ENCODE measurements at regions not wholly inside any gene's neighbourhood (a gene's known extent, or its start where the extent isn't known, plus 50 kb on each side); places are given as distances from the start of the nearest gene placed in this dataset.

GRCh38 chr5:9927106-9927505, 297.0 kb upstream of the TAS2R1 start:
- POLR2A ChIA-PET = no interaction called here
- peak overlapping the region; percentile 18; the same call in 1 of the 3 replicates for H3K4me2 ChIP-seq
- 61% methylated on average over 1 of the region's 1 CpG for WGBS (ENCODE audit: missing lambda C conversion rate)
- H3K4me1 ChIP-seq = 0 out of 3 replicates have a peak, but pooled peaks cover 7% of the 10 kb centered on the region
- H3K27ac ChIP-seq = no peak overlapping the region
- peaks cover 14% of the 10 kb centered on the region; the same call in 1 of the 3 replicates for H3K9me3 ChIP-seq
- CTCF ChIA-PET = no interaction called here
- DNase-seq (ENCODE audit: low read depth in 1 of 2, low spot score in 1 of 2) (no peak), FAIRE-seq (no peak), ATAC-seq (no peak)
- TF ChIP-seq FOSB (CRISPR knock-in tag; IDR thresholded peaks at IDR 0.05) (no peak), MAFK (IDR thresholded peaks at IDR 0.05; ENCODE audit: partially characterized antibody) (peak; percentile 92), HMGXB4 (CRISPR knock-in tag; IDR thresholded peaks at IDR 0.05; ENCODE audit: borderline replicate concordance) (no peak)
- no peak overlapping the region for H3K4me3 ChIP-seq

GRCh38 chr5:9924614-9925013, 294.5 kb upstream of the TAS2R1 start:
- FAIRE-seq (no peak), ATAC-seq (peak; percentile 91 to 97), DNase-seq (ENCODE audit: low read depth in 1 of 2, low spot score in 1 of 2) (peak; percentile 29 to 73)
- TF ChIP-seq CEBPB (IDR thresholded peaks at IDR 0.05) (peak; percentile 44 to 87; a peak in 2 of 4 replicates), MAX (IDR thresholded peaks at IDR 0.05) (peak; percentile 70), JUNB (IDR thresholded peaks at IDR 0.05) (peak; percentile 60), FOSL2 (IDR thresholded peaks at IDR 0.05) (no peak), FOSL2 (CRISPR knock-in tag; IDR thresholded peaks at IDR 0.05) (peak; percentile 80), HES2 (IDR thresholded peaks at IDR 0.05) (peak; percentile 10; the same call in 1 of the 2 replicates), E2F6 (IDR thresholded peaks at IDR 0.05; ENCODE audit: borderline replicate concordance, low read depth) (no peak)
- H3K4me1 ChIP-seq = 0 out of 3 replicates have a peak, but pooled peaks cover 7% of the 10 kb centered on the region
- H3K27ac ChIP-seq = peak overlapping the region; percentile 43 to 73; a peak in 3 of 6 replicates
- ChIA-PET POLR2A (no interaction called here), CTCF (interaction anchor here (0.6 kb wide), 1 partner anchor 946 kb away, joined by 3 read pairs; no protein-coding TSS in a partner anchor)
- H3K9me3 ChIP-seq = peaks cover 14% of the 10 kb centered on the region; the same call in 1 of the 3 replicates
- H3K4me3 ChIP-seq = no peak overlapping the region
- 3% methylated on average over 2 of the region's 2 CpGs for WGBS (ENCODE audit: missing lambda C conversion rate)
- peak overlapping the region; percentile 34; the same call in 1 of the 3 replicates for H3K4me2 ChIP-seq

- peaks cover 14% of the 10 kb centered on the region; the same call in 1 of the 3 replicates for H3K9me3 ChIP-seq
- ATAC-seq (no peak), DNase-seq (ENCODE audit: low read depth in 1 of 2, low spot score in 1 of 2) (peak in 1 of 2 experiments; percentile 13), FAIRE-seq (no peak)
- 0 out of 3 replicates have a peak, but pooled peaks cover 7% of the 10 kb centered on the region for H3K4me1 ChIP-seq
- TF ChIP-seq JUNB (IDR thresholded peaks at IDR 0.05) (no peak), CTCF (IDR thresholded peaks at IDR 0.05) (0 out of 3 replicates have a peak, but pooled peaks have one; percentile 10), SREBF2 (IDR thresholded peaks at IDR 0.05) (no peak), NFE2L2 (conservative IDR thresholded peaks at IDR 0.05; ENCODE audit: low read length) (no peak), MYC (IDR thresholded peaks at IDR 0.05; ENCODE audit: borderline replicate concordance, low read length) (no peak)
- no peak overlapping the region for H3K4me2 ChIP-seq
- ChIA-PET POLR2A (no interaction called here), CTCF (no interaction called here)
- no peak overlapping the region for H3K27ac ChIP-seq
- H3K4me3 ChIP-seq = no peak overlapping the region
These were observed 292.6 kb upstream of the TAS2R1 start for GRCh38 chr5:9922719-9923118.

GRCh38 chr5:9920697-9921096, 290.5 kb upstream of the TAS2R1 start:
- FAIRE-seq (no peak), ATAC-seq (peak in 1 of 2 experiments; percentile 71; a peak in 4 of 6 replicates), DNase-seq (ENCODE audit: low read depth in 1 of 2, low spot score in 1 of 2) (no peak)
- Histone ChIP-seq H3K4me2 (no peak overlapping the region), H3K4me1 (0 out of 3 replicates have a peak, but pooled peaks cover 3% of the 10 kb centered on the region), H3K27ac (no peak overlapping the region), H3K9me3 (peaks cover 14% of the 10 kb centered on the region; the same call in 1 of the 3 replicates), H3K4me3 (no peak overlapping the region)
- POLR2A ChIA-PET = no interaction called here
- TF ChIP-seq CHD4 (IDR thresholded peaks at IDR 0.05; ENCODE audit: borderline replicate concordance) (no peak), RAD21 (conservative IDR thresholded peaks at IDR 0.05 in 1 of 2, IDR thresholded peaks at IDR 0.05 in 1 of 2) (0 out of 5 replicates have a peak, but pooled peaks of 1 of the 2 experiments have one; percentile 7)
- CTCF ChIA-PET = no interaction called here
- 32% methylated on average over 8 of the region's 8 CpGs for WGBS (ENCODE audit: missing lambda C conversion rate)
